Superior temporal gyrus (tissue), 1 donor: ENCODE measurements at regions not wholly inside any gene's neighbourhood (a gene's known extent, or its start where the extent isn't known, plus 50 kb on each side); places are given as distances from the start of the nearest gene placed in this dataset.
A peak's percentile ranks its signal among the peaks of the same experiment; 100 is the strongest.
"Not testable (repeated sequence)": the region's sequence is repeated elsewhere in the genome, so short reads cannot be mapped to it uniquely, and the experiment has no call there.

ENCODE experiments used
- DNase-seq: peaks from one replicate; pipeline ENCODE4 v3.0.0-alpha.2; 2016; ENCODE audit errors: extremely low spot score

- DNase-seq, result not testable (repeated sequence)
Observed at GRCh38 chr3:157581956-157582636, 78.9 kb upstream of the VEPH1 start.

- no peak for DNase-seq
Observed at GRCh38 chr3:157581371-157581770, 78.2 kb upstream of the VEPH1 start.

GRCh38 chr3:157578181-157578580 lies 75.0 kb upstream of the VEPH1 start:
- no peak for DNase-seq

GRCh38 chr3:157574531-157574930 lies 71.3 kb upstream of the VEPH1 start:
- no peak for DNase-seq

GRCh38 chr3:157573780-157574378 lies 70.7 kb upstream of the VEPH1 start:
- no peak for DNase-seq

DNA sequence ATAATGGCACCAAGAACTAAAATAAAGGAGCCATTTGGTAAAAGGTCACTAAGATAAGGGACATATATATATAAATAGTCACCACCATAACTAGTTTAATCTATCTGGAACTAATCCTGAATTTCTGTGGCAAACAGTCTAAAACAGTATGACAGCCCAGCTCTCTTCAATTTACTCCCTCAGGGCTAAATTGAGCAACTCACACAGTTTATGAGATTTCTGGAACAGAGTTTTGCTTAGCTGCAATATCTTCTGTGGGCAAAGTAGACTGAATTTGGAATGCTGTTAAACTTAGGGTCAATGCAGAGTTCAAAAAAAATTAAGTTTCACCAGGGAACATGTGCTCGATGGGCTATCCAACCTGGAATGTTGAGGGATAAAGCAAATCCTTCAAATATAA lies 70.1 kb upstream of the VEPH1 start:
- no peak for DNase-seq

DNA sequence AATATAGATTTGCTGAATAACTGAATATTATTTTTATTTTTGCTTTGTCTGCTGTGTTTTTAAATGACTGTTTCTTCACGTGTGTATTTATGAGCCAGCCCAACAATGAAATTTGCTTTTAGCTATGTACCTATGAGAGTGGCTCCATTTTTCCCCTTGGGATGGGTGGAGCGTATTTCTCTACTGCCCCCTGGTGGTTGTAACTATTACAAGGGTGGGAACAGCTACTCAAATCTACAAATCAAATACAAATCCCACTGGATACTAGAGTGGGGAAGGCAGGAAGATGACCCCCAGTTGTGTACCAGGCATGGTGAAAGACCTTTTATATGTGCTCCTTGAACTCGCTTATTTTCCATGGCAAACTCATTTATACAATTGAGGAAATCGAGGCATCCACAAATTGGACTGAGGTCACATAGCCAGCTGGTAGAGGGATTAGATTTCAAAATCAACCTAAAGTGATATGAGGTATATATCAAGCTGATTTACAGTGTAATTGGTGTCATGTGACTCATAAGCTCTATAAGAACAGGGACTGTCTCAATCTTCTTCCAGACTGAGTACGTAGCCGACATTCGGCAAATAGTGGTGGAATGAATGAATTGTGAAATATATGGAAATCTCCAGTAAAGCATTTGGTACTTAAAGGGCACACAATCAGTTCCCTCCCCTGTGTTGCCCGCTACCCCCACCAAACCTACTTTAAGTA lies 69.5 kb upstream of the VEPH1 start:
- DNase-seq, result peak; percentile 71

GRCh38 chr3:157566596-157566995 lies 63.4 kb upstream of the VEPH1 start:
- DNase-seq, result no peak

GRCh38 chr3:157559401-157559800 lies 56.2 kb upstream of the VEPH1 start:
- DNase-seq, result no peak
